Renal pelvis (tissue), 1 donor: ENCODE measurements at regions not wholly inside any gene's neighbourhood (a gene's known extent, or its start where the extent isn't known, plus 50 kb on each side); places are given as distances from the start of the nearest gene placed in this dataset.
A peak's percentile ranks its signal among the peaks of the same experiment; 100 is the strongest.
"Not testable (repeated sequence)": the region's sequence is repeated elsewhere in the genome, so short reads cannot be mapped to it uniquely, and the experiment has no call there.

Experiments
- DNase-seq: peaks from one replicate; pipeline ENCODE4 v3.0.0-alpha.2; 2013

DNA sequence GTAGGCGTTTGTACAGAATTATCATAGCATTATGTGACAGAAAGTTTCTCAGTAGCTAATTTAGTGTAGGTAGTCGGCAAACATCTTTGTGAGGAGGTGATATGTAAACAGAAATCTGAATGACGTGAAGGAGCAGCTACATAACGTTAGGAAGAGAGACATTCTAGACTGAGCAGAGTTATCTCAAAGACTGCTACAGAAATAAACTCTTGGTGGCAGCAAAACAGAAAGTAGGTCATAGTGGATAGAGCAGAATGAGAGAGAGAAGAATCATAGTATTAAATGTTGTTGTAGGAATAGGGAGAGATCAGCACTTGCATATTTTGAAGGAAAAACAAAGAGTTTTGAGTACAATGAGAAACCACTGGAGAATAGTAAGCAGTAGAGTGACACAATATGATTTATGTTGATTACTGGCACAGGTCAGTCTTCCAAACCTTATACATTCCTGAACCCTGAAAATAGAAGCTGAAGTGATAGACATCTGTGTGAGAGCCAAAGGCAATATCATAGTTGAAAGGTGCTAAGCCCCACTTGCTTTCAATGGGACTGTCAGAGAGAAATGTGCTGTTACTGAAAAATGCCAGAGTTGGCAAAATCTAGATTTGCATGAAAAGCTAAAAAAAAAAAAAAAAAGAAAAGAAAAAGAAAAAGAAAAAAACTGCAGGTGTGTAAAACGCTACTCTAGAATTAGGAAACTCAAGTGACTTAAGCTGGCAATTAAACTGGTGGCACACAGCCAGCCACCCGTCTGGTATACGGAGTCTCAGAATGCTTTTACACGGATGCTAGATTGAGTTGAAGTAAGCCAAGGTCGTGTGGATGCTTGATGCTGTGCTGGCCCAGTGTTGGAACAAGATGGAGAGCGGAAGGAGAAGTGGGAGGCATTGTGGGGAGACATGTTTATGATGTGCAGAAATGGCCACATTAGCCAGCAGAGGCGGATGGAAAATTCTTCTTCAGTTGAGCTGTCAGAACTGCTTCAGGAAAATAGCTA, 750.2 kb upstream of the HS3ST1 start:
- DNase-seq = no peak

- DNase-seq = peak; percentile 27
Measured at GRCh38 chr4:12177416-12177815, 748.7 kb upstream of the HS3ST1 start.

GRCh38 chr4:12173496-12173895, 744.8 kb upstream of the HS3ST1 start:
- DNase-seq = no peak

DNA sequence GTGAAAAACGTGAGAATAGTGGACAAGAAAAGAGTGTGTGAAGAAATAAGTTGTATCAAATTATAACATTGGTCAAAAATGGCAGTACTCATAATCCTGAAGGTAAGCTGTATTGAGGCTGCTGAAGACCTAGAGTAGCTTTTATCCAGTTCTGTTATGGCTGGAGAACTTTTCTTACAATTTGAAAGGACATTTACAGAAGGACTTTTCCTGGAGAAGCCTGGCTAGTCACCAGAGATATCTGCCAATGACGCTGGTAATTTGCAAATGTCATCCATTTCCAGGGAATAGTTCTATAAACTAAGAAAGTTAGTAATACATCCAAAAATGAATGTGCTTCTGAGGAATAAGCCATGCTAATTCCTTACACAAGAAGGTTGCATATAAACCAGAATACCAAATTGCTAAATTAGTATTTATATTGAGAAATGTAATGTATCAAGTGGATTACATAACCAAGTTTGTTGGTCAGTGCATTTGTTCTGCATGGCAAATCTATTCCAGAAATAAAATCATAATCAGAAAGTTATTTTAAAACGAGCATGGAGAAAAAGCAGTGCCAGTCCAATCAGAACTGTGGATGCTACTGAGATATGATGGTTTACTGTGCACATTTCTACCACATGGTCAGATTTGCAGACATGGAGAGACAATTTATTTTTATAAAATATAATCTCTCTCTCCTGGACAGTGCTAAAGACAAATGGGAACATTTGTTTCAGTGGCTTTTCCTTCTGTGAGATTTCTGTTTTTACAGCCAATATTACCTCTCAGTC, 743.7 kb upstream of the HS3ST1 start:
- no peak for DNase-seq

DNA sequence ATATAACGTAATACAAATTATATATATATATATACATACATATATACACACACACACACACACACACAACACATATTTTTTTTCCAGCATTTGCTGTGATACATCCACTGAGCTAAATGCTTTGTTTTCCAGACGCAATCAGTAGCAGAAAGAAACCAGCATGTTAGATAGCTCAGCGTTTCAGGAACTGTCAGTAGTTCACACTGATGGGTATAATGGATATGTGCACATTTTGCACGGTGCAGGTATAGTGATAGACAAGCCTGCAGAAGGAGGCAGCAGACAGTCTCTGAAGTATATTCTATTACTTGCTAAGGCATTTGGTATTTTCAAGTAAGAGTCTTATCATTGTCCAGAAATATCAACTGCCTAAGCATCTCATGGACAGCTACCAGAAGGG, 741.6 kb upstream of the HS3ST1 start:
- no peak for DNase-seq

DNA sequence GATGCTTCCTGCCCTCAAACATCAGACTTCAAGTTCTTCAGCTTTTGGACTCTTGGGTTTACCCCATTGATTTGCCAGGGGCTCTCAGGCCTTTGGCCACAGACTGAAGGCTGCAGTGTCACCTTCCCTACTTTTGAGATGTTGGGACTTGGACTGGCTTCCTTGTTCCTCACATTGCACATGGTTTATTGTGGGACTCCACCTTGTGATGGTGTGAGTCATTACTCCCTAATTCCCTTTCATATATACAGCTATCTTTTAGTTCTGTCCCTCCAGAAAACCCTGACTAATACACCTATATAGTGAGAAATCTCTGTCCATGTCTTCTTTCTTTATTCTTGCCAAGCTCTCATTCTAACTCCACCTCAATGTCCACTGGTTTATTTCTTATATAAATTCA, 736.9 kb upstream of the HS3ST1 start:
- DNase-seq = no peak

- no peak for DNase-seq
Measured at GRCh38 chr4:12146339-12146738, 717.6 kb upstream of the HS3ST1 start.

GRCh38 chr4:12145768-12146167, 717.1 kb upstream of the HS3ST1 start:
- no peak for DNase-seq

GRCh38 chr4:12145106-12145505, 716.4 kb upstream of the HS3ST1 start:
- no peak for DNase-seq

DNA sequence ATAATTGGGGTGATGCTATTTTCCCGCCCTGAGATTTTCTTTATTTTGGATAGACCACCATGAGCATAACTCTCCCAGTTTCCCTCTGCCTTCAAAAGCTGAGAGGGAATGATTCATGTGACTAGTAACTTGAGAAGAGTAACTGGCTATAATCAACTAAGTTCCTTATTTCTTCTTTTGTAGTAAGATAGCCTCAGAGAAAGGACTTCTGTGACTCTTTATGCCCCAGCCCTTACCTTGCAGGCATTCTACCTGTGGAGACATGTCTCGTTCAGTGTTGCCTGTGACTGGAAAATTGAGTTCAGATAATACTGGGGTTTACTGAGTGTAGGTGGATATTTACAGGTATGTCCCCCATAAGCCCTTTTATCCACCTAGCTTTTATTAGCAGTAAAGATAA, 715.4 kb upstream of the HS3ST1 start:
- no peak for DNase-seq

GRCh38 chr4:12140864-12141263, 712.2 kb upstream of the HS3ST1 start:
- DNase-seq = no peak

- DNase-seq = no peak
Measured at GRCh38 chr4:12139296-12139695, 710.6 kb upstream of the HS3ST1 start.

DNA sequence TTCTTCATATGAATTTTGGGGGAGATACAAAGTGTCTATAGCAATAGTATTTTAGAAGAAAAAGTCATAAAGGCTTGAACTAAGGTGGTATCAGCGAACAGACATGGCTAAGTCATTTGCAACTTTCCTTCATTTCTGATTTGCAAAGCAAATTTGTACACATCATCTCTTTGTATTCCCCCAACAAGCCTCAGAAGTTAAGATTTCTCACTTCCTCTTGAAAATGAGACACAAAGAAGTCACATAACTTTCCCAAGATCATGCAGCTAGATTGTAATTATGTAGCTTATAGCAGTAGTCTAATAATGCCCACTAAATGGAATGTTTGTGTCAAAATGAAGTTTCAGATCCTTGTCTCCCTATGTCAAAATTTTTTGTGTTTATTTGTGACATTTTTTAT, 709.8 kb upstream of the HS3ST1 start:
- no peak for DNase-seq

- peak; percentile 42 for DNase-seq
Measured at GRCh38 chr4:12137575-12137974, 708.9 kb upstream of the HS3ST1 start.

GRCh38 chr4:12126474-12126873, 697.8 kb upstream of the HS3ST1 start:
- no peak for DNase-seq

DNA sequence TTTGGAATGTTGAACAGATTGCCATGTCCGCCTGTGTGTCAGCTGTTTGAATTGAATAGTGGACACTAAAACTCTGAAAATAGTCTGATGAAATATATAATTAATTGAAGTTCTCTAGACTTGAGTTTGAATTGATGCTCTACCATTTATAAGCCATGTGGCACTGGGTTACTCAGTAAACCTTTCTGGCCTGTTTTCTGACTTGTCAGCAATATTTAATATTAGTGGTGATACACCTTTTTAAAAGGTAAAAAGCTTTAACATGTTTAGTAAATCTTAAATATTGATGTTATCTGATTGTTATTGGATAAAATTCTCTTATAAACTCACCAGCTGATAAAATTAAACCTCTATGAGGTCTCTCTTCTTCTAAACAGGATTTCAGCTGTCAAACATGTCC, 695.4 kb upstream of the HS3ST1 start:
- DNase-seq = no peak

DNA sequence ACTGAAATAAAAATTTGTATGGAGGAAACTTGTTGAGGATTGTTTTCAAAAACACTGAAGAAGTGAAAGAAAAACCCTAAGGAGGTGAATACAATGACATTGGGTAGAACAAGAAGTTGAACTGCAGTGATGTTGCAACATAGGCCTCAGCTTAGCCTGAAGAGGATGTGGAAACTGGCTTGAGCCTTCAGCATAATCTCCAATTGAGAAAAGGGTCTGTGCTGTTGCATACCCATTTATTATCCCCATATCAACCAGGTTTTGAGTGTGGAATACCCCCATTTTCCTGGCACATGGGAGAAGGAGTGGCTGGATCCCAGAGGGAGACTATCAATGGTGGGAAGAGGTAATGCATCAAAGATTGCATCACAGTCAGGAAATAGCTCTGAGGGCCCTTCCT, 695.0 kb upstream of the HS3ST1 start:
- DNase-seq = no peak

DNA sequence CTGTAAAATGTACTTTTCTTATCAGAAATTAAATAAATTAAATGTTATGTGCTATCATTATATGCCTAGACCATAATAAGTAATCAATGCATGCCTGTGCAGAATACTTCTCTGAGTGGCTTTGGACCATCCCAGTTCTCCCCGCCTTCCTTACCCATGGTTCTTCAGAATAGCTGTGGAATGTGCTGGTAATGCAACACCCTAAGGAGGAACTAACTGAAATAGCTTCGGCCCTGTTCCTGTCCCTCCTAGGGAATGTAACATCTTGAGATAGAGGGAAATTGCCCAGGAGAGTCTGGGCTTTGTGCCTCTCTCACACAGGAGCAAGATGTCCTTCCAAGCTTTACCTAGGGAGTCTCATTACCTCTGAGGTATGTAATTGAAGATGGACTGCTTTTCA, 693.6 kb upstream of the HS3ST1 start:
- no peak for DNase-seq

DNA sequence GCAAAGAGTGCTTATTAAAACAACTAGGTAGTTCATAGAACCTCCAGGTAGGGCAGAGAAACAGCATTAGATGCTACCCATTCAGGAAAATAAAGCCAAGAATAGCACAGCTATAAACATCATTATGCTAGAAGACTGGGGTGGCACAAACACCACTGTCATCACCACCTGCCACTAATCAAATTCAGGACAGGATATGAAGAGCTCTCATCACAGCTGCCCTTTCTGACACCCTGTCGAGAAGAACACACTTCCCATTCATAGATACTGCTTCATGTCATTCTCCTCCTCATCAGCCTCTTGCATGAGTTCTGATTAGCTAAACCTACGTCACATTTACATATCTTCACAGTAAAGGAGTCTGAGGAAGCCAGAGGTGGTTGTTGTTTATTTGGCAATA, 692.3 kb upstream of the HS3ST1 start:
- no peak for DNase-seq

- no peak for DNase-seq
Measured at GRCh38 chr4:12118651-12119213, 690.0 kb upstream of the HS3ST1 start.

DNA sequence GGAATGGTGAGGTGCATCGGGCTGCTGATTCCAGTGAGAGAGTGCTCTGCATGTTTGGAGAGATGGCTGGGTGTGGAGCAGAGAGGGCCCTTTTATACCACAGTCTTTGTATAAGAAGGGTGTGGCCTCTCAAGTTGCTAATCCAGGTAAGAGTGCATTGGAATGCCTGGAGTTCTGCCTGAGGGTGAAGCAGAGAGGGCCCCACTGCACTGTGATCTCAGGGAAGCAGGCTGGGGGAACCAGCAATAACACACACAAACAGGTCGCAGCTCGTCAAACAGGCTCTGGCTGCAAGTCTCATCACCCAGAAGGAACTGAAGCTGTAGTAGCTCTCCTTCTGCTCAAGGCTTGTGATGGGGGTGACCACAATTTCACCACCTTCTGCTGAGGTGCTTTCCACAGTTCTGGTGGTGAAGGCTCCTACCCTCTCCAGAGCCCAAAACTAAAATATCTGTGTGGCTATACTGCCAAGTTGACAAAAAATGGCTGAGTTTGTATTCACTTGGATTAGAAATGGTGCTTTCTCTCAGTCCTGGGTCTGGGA, 687.4 kb upstream of the HS3ST1 start:
- DNase-seq = no peak

DNA sequence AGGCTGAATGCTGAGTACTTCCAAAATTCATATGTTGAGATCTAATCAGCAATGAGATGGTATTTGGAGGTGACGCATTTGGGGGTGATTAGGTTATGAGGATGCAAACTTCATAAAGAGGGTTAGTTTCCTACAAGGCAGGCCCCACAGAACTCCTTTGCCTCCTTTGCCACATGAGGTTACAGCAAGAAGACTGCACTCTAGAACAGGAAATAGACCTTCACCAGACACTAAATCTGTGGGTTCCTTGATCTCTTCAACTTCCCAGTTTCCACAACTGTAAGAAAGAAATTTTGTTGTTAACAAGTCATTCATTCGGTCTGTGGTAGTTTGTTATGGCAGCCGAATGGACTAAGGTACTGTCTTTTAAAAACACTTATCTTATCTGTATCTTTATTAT, 681.9 kb upstream of the HS3ST1 start:
- no peak for DNase-seq

DNA sequence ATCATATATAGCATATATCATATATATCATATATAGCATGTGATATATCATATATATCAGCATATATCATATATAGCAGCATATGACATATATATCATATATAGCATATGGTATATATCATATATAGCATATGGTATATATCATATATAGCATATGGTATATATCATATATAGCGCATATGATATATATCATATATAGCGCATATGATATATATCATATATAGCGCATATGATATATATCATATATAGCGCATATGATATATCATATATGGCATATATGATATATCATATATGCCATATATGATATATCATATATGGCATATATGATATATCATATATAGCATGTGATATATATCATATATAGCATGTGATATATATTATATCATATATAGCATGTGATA, 680.4 kb upstream of the HS3ST1 start:
- not testable (repeated sequence) for DNase-seq
